SK-N-MC (cell line): ENCODE measurements at regions not wholly inside any gene's neighbourhood (a gene's known extent, or its start where the extent isn't known, plus 50 kb on each side); places are given as distances from the start of the nearest gene placed in this dataset.

Experiments used
- EZH2 ChIP-seq: fragments of 200-600 bp; sonication (generic); IDR thresholded peaks from one replicate; pipeline ENCODE4 v1.6.1; 2017; ENCODE audit warnings: antibody characterized with exemption
- FOXP2 ChIP-seq: optimal IDR thresholded peaks from 2 replicates; pipeline ENCODE3; 2011; ENCODE audit warnings: mild to moderate bottlenecking, moderate library complexity; ENCODE audit not compliant: insufficient read depth; ENCODE audit errors: extremely low read length, control extremely low read depth

- TF ChIP-seq EZH2, result no peak
- TF ChIP-seq FOXP2, result no peak
Measured at GRCh38 chr11:116215471-116216113, 557.2 kb downstream of the BUD13 start.
